ENCODE measurements at regions not wholly inside any gene's neighbourhood (a gene's known extent, or its start where the extent isn't known, plus 50 kb on each side); places are given as distances from the start of the nearest gene placed in this dataset.

DNA sequence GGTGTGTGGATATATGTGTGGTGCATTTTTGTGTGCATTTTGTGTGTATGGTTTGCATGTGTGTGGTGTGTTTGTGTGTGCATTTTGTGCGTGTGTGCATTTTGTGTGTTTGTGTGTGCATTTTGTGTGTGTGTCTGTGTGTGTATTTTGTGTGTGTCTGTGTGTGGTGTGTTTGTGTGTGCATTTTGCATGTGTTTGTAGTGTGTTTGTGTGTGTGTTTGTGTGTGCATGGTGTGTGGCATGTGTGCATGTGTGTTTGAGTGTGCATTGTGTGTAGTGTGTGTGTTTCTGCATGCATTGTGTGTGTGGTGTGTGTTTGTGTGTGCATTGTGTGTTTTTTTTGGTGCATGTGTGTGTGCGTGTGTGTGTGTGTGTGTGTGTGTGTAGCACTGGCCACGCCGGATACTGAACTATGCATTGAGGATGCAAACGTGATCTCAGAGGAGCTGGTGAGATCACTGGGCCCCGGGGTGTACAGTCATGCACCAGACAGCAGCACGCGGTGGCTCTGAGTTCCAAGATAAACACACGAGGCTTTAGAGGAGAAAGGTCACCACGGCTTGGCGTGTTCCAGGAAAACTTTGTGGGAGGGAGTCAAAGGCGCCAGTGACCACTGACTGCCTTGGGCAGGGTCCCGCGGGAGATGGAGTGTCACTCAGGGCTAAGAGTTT is 106.6 kb upstream of the SHH start:
- peak overlapping the region in 1 of 2 donors; percentile 27 for H3K27ac ChIP-seq (ENCODE audit: low read depth in 2 of 2, low read length in 2 of 2)
- no peak for FAIRE-seq

DNA sequence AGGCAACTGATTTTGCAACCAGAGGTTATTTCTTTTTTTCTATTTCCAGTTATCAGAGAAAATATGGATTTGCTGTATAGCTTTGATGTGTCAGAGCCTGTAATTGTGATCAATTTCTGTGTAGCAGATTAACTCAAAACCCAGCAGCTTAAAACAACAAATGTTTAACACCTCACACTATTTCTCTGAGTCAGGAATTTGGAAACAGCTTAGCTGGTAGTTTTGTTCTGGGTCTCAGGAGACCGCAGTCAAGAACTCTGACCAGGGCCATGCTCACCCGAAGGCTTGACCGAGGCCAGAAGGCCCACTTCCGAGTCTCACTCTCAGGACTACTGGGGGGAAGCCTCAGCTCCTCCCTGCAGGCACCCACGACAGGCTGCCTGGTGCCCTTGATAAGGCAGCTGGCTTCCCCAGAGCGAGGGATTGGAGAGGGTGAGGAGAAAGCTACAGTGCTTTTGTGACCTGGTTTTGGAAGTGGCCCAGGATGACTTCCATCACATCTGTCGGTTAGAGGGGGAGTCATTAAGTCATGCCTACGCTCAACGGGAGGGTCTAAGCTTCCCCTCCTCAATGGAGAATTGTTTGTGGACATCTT is 105.7 kb upstream of the SHH start:
- peak in 1 of 5 donors; percentile 48 for DNase-seq
- Histone ChIP-seq H3K27me3 (ENCODE audit: control insufficient read depth, insufficient read depth, low read length) (no peaks in the 10 kb centered on the region), H3K4me3 (ENCODE audit: low read length in 3 of 3) (no peak overlapping the region), H3K36me3 (ENCODE audit: control insufficient read depth in 2 of 3, insufficient read depth in 3 of 3, low read length in 3 of 3) (no peaks in the 10 kb centered on the region), H3K27ac (ENCODE audit: low read depth in 2 of 2, low read length in 2 of 2) (no peak overlapping the region), H3K9me3 (ENCODE audit: control insufficient read depth in 2 of 3, insufficient read depth in 1 of 3, low read length in 3 of 3) (peaks cover 0 to 2% (median 0%) of the 10 kb centered on the region in 3 donors), H3K4me1 (ENCODE audit: control insufficient read depth in 2 of 3, insufficient read depth in 2 of 3, low read depth in 1 of 3, low read length in 3 of 3) (peaks cover 3 to 14% (median 6%) of the 10 kb centered on the region in 3 donors), H3K9ac (ENCODE audit: low read length in 3 of 3) (no peak overlapping the region)
- FAIRE-seq, result no peak
- intact Hi-C loops (cut with DNase I), result no loop called here
- TF ChIP-seq, protein P1, sequence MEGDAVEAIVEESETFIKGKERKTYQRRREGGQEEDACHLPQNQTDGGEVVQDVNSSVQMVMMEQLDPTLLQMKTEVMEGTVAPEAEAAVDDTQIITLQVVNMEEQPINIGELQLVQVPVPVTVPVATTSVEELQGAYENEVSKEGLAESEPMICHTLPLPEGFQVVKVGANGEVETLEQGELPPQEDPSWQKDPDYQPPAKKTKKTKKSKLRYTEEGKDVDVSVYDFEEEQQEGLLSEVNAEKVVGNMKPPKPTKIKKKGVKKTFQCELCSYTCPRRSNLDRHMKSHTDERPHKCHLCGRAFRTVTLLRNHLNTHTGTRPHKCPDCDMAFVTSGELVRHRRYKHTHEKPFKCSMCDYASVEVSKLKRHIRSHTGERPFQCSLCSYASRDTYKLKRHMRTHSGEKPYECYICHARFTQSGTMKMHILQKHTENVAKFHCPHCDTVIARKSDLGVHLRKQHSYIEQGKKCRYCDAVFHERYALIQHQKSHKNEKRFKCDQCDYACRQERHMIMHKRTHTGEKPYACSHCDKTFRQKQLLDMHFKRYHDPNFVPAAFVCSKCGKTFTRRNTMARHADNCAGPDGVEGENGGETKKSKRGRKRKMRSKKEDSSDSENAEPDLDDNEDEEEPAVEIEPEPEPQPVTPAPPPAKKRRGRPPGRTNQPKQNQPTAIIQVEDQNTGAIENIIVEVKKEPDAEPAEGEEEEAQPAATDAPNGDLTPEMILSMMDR (IDR thresholded peaks at IDR 0.05; ENCODE audit: borderline replicate concordance, extremely low read depth, insufficient read depth), result no peak

More for the DNA sequence above, 106.6 kb upstream of the SHH start:
- TF ChIP-seq, protein P1 (IDR thresholded peaks at IDR 0.05; ENCODE audit: borderline replicate concordance, extremely low read depth, insufficient read depth), result no peak
- H3K9me3 ChIP-seq (ENCODE audit: control insufficient read depth in 2 of 3, insufficient read depth in 1 of 3, low read length in 3 of 3), result no peaks in the 10 kb centered on the region
- peaks cover 3 to 14% (median 6%) of the 10 kb centered on the region in 3 donors for H3K4me1 ChIP-seq (ENCODE audit: control insufficient read depth in 2 of 3, insufficient read depth in 2 of 3, low read depth in 1 of 3, low read length in 3 of 3)
- H3K27me3 ChIP-seq (ENCODE audit: control insufficient read depth, insufficient read depth, low read length), result no peaks in the 10 kb centered on the region
- no peak overlapping the region for H3K9ac ChIP-seq (ENCODE audit: low read length in 3 of 3)
- H3K36me3 ChIP-seq (ENCODE audit: control insufficient read depth in 2 of 3, insufficient read depth in 3 of 3, low read length in 3 of 3), result no peaks in the 10 kb centered on the region
- no peak overlapping the region for H3K4me3 ChIP-seq (ENCODE audit: low read length in 3 of 3)
- peak; percentile 51 to 94 (median 59) for DNase-seq
- intact Hi-C loops (cut with DNase I), result no loop called here

GRCh38 chr7:155916926-155917655 is 104.8 kb upstream of the SHH start:
- TF ChIP-seq, protein P1 (IDR thresholded peaks at IDR 0.05; ENCODE audit: borderline replicate concordance, extremely low read depth, insufficient read depth), result no peak
- no peak for FAIRE-seq
- peak overlapping the region in 1 of 3 donors; percentile 5 for H3K9ac ChIP-seq (ENCODE audit: low read length in 3 of 3)
- no peaks in the 10 kb centered on the region for H3K36me3 ChIP-seq (ENCODE audit: control insufficient read depth in 2 of 3, insufficient read depth in 3 of 3, low read length in 3 of 3)
- H3K4me1 ChIP-seq (ENCODE audit: control insufficient read depth in 2 of 3, insufficient read depth in 2 of 3, low read depth in 1 of 3, low read length in 3 of 3), result peaks cover 3 to 12% (median 6%) of the 10 kb centered on the region in 3 donors
- no peaks in the 10 kb centered on the region for H3K27me3 ChIP-seq (ENCODE audit: control insufficient read depth, insufficient read depth, low read length)
- intact Hi-C loops (cut with DNase I), result no loop called here
- no peak overlapping the region for H3K27ac ChIP-seq (ENCODE audit: low read depth in 2 of 2, low read length in 2 of 2)
- no peak overlapping the region for H3K4me3 ChIP-seq (ENCODE audit: low read length in 3 of 3)
- H3K9me3 ChIP-seq (ENCODE audit: control insufficient read depth in 2 of 3, insufficient read depth in 1 of 3, low read length in 3 of 3), result peaks cover 0 to 5% (median 0%) of the 10 kb centered on the region in 3 donors
- peak in 1 of 5 donors; percentile 36 for DNase-seq

Data from kidney (tissue), 13 donors.